ENCODE measurements at regions not wholly inside any gene's neighbourhood (a gene's known extent, or its start where the extent isn't known, plus 50 kb on each side); places are given as distances from the start of the nearest gene placed in this dataset.

DNA sequence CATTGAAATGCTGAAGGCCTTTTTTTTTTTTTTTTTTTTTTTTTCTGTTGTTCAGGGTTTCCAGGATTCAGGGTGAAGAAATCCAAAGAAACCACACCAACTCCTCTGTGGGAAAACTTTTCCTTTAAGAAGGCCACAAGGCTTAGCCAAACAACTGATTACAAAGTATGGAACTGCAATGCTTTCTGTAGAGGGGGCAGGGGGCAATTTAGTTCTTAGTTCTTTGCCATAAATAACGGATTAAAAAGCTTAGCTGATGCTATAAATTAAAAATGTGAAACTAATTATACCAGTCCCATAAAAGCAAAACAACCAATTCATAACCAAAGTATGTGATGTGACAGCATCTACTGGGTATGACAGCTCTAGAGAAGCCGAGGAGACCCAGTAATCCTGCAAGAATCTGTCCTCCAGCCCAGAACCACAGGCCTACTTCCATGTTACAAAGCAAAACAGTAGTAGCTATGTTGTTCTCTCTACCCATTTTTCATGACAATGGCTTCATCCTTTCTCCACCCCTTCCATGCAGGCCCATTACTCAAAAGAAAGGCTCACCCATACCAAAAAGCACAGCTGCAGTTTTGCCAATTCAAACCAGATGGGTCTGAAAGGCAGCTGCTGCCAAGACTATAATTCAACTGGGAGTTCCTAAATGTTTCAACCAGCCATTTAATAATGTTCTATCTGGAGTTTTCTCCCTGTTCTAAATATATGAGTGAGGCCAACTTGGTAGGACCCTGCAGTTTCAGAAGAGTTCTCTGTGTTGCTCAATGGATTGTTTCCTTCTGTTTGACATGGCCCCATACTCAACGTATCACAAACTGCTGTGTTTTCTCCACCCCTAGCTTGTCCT is 167.1 kb upstream of the ZFHX3 start:
- Mint-ChIP-seq H3K9me3 (peaks cover 5% of the 10 kb centered on the region), H3K4me3 (no peak overlapping the region), H3K27me3 (no peaks in the 10 kb centered on the region), H3K27ac (no peak overlapping the region), H3K4me1 (no peaks in the 10 kb centered on the region), H3K36me3 (no peaks in the 10 kb centered on the region)
- no peak for DNase-seq

DNA sequence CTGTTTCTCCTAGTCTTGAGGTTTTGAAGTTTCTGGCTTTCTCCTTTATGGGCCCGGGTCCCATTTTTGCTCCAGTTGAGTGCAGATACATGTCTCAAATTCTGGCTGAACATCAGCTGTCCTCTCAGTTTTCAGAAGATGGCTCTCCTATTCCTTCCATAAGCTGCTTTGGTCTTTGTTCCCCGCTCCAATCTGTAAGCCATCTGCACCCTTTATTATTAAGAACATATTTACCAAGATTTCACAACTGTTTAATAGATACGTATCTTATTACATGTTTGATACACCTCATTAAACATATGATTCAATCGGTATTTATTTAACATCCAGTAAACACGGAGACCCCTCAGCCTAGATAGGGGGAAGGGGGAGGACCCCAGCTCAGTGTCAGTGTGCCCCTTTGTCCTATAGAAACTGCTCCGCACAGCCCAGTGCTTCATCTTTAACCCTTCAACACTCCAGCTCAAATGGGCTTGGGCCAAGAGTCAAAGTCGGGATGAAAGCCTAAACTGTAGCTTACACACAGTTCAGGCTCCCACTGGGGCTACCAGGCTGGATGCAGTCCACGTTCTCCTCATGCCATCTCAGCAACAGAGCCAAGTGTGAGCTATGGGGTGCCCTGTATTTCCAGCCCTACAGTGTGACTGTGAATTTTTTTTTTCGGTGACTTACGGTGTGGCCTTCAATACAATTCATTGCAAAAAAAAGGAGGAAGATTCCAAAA is 166.0 kb upstream of the ZFHX3 start:
- Mint-ChIP-seq H3K27me3 (no peaks in the 10 kb centered on the region), H3K9me3 (peaks cover 5% of the 10 kb centered on the region), H3K4me3 (no peak overlapping the region), H3K36me3 (no peaks in the 10 kb centered on the region), H3K4me1 (no peaks in the 10 kb centered on the region), H3K27ac (no peak overlapping the region)
- no peak for DNase-seq

- no peaks in the 10 kb centered on the region for H3K36me3 Mint-ChIP-seq
- H3K4me3 Mint-ChIP-seq, result no peak overlapping the region
- H3K27me3 Mint-ChIP-seq, result no peaks in the 10 kb centered on the region
- no peaks in the 10 kb centered on the region for H3K4me1 Mint-ChIP-seq
- peaks cover 5% of the 10 kb centered on the region for H3K9me3 Mint-ChIP-seq
- no peak overlapping the region for H3K27ac Mint-ChIP-seq
- no peak for DNase-seq
These were observed 164.5 kb upstream of the ZFHX3 start for GRCh38 chr16:73212431-73212830.

- Mint-ChIP-seq H3K4me3 (no peak overlapping the region), H3K36me3 (no peaks in the 10 kb centered on the region), H3K9me3 (peaks cover 1% of the 10 kb centered on the region), H3K27me3 (no peaks in the 10 kb centered on the region), H3K4me1 (no peaks in the 10 kb centered on the region), H3K27ac (no peak overlapping the region)
- no peak for DNase-seq
These were observed 162.8 kb upstream of the ZFHX3 start for GRCh38 chr16:73210686-73211085.

DNA sequence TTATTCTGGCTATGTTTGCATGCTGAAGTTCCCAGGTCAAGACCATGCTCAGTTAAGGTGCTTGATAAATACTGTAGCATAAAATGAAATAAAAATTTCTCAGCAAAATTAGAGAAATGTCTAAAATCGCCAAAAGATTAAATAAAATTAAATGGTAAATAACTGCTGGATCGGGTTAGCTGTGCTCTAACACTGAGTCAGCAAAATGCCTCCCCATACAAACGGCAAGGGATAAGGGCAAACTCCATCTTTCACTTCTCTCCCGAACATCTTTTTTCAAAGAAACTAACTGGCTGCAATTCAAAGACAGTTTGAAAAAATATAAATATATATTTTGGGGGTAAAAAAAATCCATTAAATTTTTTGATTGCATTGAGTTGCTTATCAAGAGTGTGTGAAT is 162.2 kb upstream of the ZFHX3 start:
- Mint-ChIP-seq H3K4me3 (no peak overlapping the region), H3K27ac (no peak overlapping the region), H3K36me3 (no peaks in the 10 kb centered on the region), H3K27me3 (peaks cover under 1% of the 10 kb centered on the region), H3K9me3 (no peaks in the 10 kb centered on the region), H3K4me1 (no peaks in the 10 kb centered on the region)
- DNase-seq, result no peak

GRCh38 chr16:73209190-73209589 is 161.3 kb upstream of the ZFHX3 start:
- no peaks in the 10 kb centered on the region for H3K9me3 Mint-ChIP-seq
- no peak overlapping the region for H3K4me3 Mint-ChIP-seq
- no peak for DNase-seq
- H3K27me3 Mint-ChIP-seq, result peaks cover 3% of the 10 kb centered on the region
- H3K27ac Mint-ChIP-seq, result no peak overlapping the region
- H3K4me1 Mint-ChIP-seq, result no peaks in the 10 kb centered on the region
- no peaks in the 10 kb centered on the region for H3K36me3 Mint-ChIP-seq

DNA sequence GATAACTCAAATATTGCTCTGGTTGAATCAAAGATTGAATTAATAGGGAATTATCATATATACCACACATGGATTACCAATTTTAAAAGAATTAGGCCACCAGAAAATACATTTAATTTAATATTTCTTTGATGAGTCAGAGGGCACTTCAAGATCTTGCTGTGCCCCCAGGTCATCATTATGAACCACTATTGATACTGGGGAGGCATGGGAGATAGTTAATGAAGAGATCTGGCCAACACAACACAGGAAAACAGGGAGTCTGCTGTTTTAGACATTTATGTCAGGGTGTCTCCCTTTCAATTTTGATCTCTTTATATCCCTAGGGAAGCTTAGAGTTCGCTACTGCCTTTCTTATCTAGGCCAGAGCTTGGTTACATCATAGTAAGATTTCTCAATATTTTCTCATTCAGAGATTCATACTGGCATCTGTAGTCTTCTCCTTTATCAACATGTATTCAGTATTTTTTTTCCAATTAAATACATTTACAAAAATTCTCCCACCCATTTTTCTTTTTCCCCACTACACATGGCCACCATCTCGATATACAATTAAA is 158.3 kb upstream of the ZFHX3 start:
- DNase-seq, result no peak
- H3K27me3 Mint-ChIP-seq, result peaks cover 7% of the 10 kb centered on the region
- no peak overlapping the region for H3K27ac Mint-ChIP-seq
- no peaks in the 10 kb centered on the region for H3K9me3 Mint-ChIP-seq
- no peak overlapping the region for H3K4me3 Mint-ChIP-seq
- H3K36me3 Mint-ChIP-seq, result no peaks in the 10 kb centered on the region
- no peaks in the 10 kb centered on the region for H3K4me1 Mint-ChIP-seq

- Mint-ChIP-seq H3K4me1 (no peaks in the 10 kb centered on the region), H3K27ac (no peak overlapping the region), H3K27me3 (peaks cover 7% of the 10 kb centered on the region), H3K9me3 (no peaks in the 10 kb centered on the region), H3K36me3 (no peaks in the 10 kb centered on the region), H3K4me3 (no peak overlapping the region)
- DNase-seq, result no peak
These were observed 157.4 kb upstream of the ZFHX3 start for GRCh38 chr16:73205153-73205886.

DNA sequence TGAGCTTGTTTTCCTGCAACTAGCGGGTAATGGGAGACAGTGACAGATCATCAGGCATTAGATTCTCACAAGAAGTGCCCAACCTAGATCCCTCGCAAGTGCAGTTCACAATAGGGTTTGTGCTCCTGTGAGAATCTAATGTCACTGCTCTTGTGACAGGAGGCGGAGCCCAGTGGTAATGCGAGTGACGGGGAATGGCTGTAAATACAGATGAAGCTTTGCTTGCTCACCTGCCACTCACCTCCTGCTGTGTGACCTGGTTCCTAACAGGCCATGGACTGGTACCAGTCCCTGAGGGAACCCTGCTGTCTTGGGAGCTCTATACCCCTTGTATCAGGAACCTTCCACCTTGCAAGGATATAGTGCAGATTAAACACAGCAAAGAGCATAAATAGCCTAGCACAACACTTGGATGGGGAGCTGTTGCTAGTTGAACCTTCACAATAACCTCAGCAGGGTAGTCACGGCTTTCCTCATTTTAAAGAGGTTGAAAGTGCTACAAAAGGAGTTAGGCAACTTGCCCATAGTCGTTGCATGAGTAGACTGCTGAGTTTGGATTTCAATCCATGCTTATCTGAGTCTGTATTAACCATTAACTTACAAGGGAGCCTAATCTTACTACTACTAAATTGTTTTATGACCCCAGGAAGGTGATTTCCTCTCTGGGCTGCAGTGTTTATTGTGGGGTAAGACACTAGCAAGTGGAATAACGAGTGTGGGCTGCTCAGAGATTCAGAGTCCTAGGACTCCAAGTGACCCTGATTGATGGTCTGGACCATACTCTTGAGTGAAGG is 156.6 kb upstream of the ZFHX3 start:
- Mint-ChIP-seq H3K36me3 (no peaks in the 10 kb centered on the region), H3K4me3 (no peak overlapping the region), H3K9me3 (no peaks in the 10 kb centered on the region), H3K27me3 (peaks cover 7% of the 10 kb centered on the region), H3K4me1 (no peaks in the 10 kb centered on the region), H3K27ac (no peak overlapping the region)
- DNase-seq, result no peak

- no peaks in the 10 kb centered on the region for H3K9me3 Mint-ChIP-seq
- no peaks in the 10 kb centered on the region for H3K4me1 Mint-ChIP-seq
- DNase-seq, result no peak
- peaks cover 7% of the 10 kb centered on the region for H3K27me3 Mint-ChIP-seq
- no peak overlapping the region for H3K4me3 Mint-ChIP-seq
- H3K27ac Mint-ChIP-seq, result no peak overlapping the region
- H3K36me3 Mint-ChIP-seq, result no peaks in the 10 kb centered on the region
These were observed 154.3 kb upstream of the ZFHX3 start for GRCh38 chr16:73202161-73202729.

DNA sequence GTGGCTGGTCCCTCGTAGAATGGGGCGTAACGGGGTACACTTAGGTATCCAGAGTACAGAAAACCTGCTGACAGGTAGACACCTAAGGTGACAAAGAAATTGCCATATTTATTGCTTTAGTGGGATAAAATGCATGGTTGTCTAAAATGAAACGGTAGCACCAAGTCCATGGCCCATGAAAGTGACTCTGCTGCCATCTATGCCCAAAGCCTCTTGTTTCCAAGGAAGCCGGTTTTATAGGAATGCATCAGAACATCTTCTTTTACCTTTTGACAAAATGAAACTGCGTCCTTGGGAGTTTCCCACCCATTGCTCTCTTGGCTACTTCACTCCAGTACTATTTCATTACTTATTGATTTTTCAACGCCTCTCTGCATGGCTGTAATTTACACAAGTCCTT is 151.3 kb upstream of the ZFHX3 start:
- Mint-ChIP-seq H3K27ac (no peak overlapping the region), H3K4me1 (no peaks in the 10 kb centered on the region), H3K4me3 (no peak overlapping the region), H3K27me3 (peaks cover 3% of the 10 kb centered on the region), H3K36me3 (no peaks in the 10 kb centered on the region), H3K9me3 (no peaks in the 10 kb centered on the region)
- no peak for DNase-seq

GRCh38 chr16:73198481-73198880 is 150.6 kb upstream of the ZFHX3 start:
- H3K9me3 Mint-ChIP-seq, result no peaks in the 10 kb centered on the region
- H3K27me3 Mint-ChIP-seq, result peaks cover 3% of the 10 kb centered on the region
- no peaks in the 10 kb centered on the region for H3K4me1 Mint-ChIP-seq
- no peak overlapping the region for H3K27ac Mint-ChIP-seq
- no peak for DNase-seq
- no peaks in the 10 kb centered on the region for H3K36me3 Mint-ChIP-seq
- H3K4me3 Mint-ChIP-seq, result no peak overlapping the region

- H3K4me1 Mint-ChIP-seq, result no peaks in the 10 kb centered on the region
- no peaks in the 10 kb centered on the region for H3K9me3 Mint-ChIP-seq
- H3K36me3 Mint-ChIP-seq, result no peaks in the 10 kb centered on the region
- peaks cover 2% of the 10 kb centered on the region for H3K27me3 Mint-ChIP-seq
- H3K4me3 Mint-ChIP-seq, result no peak overlapping the region
- DNase-seq, result no peak
- H3K27ac Mint-ChIP-seq, result no peak overlapping the region
These were observed 149.7 kb upstream of the ZFHX3 start for GRCh38 chr16:73197598-73197997.

- Mint-ChIP-seq H3K36me3 (no peaks in the 10 kb centered on the region), H3K27ac (no peak overlapping the region), H3K4me1 (no peaks in the 10 kb centered on the region), H3K9me3 (no peaks in the 10 kb centered on the region), H3K4me3 (no peak overlapping the region), H3K27me3 (no peaks in the 10 kb centered on the region)
- peak; percentile 5 for DNase-seq
These were observed 148.7 kb upstream of the ZFHX3 start for GRCh38 chr16:73196670-73197069.

All from activated naive CD8-positive, alpha-beta T cell treated with anti-CD3 and anti-CD28 coated beads for 36 hours (primary cell).